GM18519 (cell line): ENCODE measurements at regions not wholly inside any gene's neighbourhood (a gene's known extent, or its start where the extent isn't known, plus 50 kb on each side); places are given as distances from the start of the nearest gene placed in this dataset.
"Not testable (repeated sequence)": the region's sequence is repeated elsewhere in the genome, so short reads cannot be mapped to it uniquely, and the experiment has no call there.

Experiments
- ATAC-seq: cut with Tn5 transposase; IDR thresholded peaks from one replicate; pipeline ENCODE4 v1.9.1; 2021; ENCODE audit warnings: mild to moderate bottlenecking, moderate library complexity; ENCODE audit not compliant: unreplicated experiment, low FRiP score

DNA sequence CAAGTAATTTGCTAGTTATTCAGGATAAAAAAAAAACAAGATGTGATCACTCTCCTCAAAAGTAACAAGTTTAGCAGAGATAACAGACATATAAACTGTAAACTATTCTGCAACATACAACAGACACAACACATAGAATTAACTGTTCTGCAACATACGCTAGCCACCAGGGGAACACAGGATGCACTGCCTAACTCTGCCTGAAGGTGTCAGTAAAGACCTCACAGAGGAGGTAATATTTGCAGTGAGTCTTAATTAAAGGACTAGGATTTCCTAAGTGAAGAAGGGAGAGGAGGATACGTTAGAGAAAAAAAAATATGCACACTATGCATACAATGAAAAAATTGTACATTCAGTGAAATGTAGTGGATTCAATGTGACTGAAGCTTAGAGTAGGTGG is 129.6 kb downstream of the NBPF8 start:
- ATAC-seq: peak; percentile 85

DNA sequence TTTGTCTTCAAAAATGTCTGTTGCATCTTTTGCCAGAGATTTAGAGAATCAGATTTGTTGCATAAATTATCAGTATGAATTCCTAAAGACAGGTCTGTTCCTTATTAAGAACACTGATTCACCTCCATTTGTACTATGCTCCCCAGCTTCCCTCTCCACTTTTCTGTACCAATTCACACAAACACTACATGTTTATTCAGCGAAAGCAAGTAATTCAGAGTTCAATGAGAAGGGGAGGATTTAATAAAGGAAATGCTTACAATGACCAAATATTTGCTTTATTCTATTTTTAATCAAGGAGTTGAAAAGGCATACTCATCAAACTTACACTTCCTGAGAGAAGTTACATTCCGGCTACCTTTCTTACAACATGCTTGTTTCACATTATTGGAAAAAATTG is 135.5 kb downstream of the NBPF8 start:
- ATAC-seq: not testable (repeated sequence)

DNA sequence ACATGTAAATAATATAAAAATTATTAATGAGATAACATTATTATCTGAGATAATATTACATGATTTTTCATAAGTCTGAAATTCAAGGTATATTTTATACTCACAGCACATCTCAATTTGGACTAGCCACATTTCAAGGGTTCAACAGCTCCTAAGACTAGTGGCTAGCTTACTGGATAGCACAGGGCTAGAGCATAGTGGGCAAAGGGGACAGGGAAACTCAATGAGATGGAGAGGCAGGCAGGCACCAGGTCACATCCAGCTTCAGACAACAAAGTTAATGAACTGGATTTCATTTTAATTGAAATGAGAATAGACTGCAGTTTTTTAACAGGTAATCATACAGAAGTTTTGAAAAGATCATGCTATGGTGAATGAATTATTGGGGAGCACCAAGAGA is 137.4 kb downstream of the NBPF8 start:
- not testable (repeated sequence) for ATAC-seq

DNA sequence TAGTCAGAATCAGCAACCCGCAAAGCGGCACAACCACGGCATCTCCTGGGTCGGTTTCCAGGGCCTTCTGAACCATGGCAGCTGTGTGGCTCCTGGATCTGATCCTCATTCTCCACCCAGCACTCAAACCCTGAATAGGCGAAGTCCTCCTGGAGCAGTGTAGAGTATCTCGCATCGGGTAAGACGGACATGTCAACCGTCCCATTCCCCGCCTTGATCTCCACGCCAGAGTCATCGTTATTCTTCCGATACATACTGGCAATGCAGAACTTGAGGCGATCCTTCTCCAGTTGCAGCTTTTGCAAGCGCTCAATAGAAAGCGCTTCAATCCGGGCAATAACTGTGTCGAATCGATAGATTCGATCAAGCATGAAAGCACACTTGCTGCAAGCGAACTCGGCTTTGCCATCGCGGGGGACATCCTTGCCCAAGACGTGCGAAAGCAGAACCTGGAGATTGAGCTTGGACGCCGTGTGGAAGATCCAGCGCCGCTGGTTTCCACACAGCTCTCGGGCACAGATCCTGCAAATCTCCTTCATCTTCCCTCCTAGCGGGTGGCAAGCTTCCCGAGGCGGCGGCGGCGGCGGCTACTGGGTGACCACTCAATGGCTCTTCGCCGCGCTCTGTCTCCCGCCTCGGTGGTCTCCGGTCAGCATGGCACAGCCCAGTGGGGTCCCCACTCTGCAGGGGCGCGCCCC is 142.9 kb downstream of the NBPF8 start:
- ATAC-seq: not testable (repeated sequence)

DNA sequence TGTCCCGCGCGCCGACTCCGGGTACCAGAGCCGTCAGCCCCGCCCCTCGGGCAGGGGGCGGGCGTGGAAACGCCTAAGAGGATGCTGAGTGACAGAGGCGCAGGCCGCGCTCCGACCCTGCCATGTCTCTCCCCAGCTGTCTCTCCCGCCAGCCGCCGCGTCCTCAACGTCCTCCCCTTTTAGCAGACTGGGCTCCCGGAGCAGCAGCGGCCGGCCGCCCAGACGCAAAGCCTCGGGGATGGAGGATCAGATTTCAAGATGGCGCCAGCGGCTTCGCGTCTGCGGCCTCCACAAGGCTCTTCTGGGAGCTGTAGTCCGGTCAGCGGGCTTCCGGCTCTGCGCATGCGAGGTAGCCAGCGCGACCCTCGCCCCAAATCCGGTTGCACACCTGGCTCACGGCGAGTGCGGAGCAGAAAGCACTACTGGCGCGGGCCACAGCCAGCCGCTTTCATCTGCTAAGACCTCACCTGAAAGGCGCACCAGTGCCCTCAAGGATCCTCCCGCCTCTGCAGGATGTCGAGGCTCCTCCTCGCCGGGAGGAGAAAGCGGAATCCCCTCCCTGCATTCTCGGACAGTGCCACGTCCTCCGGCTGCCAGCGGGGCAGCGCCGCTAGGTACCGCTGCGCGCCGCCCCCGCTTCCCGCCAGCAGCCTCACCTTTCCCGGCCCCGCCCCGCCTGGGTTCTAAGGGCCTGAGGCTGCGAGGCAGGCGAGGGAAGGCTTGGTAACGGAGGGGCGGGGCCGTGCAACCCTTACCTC is 143.6 kb downstream of the NBPF8 start:
- ATAC-seq: peak; percentile 67

DNA sequence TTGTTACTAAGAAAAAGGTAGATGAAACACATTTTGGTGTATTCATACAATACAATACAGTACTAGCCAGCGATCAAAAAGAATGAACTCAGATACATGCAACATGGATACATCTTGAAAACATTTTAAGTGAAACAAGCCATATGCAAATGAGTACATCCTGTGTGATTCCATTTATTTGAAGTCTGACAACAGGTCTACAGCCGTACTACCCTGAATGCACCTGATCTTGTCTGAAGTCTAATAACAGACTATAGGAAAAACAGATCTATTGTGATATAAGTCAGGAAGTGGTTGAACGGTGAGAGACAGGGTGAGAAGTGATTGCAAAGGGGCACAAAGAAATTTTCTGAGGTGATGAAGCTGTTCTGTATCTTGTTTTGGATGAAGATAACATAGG is 146.9 kb downstream of the NBPF8 start:
- ATAC-seq: not testable (repeated sequence)

DNA sequence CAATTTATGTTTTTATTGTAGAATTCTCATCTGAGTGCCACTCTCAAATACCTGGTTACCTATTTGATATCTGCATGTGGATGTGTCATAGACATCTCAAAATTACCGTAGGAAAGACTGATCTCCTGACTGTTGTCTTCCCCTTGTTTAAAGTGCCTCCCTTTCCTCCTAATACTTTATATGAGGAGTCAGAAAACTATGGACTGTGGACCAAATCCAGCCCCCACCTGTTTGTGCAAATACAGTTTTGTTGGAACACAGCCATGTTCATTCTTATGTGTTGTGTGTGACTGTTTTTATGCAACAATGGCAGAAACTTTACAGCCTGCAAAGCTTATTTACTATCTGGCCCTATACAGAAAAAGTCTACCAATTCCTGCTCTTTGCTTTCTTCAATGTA is 150.6 kb downstream of the NBPF8 start:
- ATAC-seq: not testable (repeated sequence)

DNA sequence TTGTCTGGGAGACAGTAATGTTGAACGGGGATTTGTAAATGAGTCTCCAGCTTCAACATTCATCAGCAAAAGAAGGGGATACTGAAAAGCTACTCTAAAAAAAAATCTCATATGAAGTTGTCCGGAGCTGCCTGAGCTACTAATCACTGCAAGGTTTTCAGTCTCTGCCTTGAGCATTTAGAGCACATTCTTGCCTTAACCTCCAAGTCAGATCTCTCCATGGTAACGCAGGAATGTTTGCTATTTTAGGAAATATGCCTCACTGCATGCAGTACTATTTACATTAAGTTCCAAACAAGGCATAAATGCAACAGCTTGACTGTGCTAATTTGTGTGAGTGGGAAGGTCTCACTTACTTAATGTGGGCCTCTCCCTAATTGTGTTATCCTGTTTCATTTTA is 152.8 kb downstream of the NBPF8 start:
- not testable (repeated sequence) for ATAC-seq

DNA sequence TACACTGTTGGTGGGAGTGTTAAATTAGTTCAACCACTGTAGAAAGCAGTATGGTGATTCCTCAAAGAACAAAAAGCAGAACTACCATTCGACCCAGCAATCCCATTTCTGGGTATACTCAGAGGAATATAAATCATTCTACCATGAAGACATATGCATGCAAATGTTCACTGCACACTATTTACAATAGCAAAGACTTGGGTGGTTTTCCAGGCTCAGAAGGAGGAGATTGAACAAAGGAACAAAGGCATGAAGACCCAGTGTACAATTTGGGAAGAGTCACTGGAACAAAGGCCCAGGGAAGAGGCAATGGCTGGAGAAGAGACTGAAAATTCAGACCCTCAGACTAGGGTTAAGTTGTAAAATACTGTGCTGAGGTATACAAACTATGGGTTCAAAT is 148.5 kb upstream of the NBPF26 start:
- not testable (repeated sequence) for ATAC-seq

DNA sequence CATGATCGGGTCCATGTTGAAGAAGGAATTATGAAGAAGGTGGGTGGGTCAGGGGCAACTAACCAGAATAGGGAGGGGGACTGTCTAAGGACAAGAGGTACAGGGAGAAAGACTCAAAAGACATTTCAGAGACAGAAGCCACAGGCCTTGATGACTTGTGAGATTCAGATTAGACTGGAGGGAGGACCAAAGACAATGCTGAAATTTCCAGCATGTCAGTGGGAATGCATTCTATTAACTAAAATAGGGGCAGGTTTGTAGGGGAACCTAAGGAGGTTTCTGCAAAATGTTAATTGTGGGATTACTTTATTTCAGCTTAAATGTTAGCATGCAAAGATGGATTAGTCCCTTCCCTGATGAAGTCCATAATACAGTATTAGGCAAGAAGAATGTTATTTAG is 141.6 kb upstream of the NBPF26 start:
- not testable (repeated sequence) for ATAC-seq

DNA sequence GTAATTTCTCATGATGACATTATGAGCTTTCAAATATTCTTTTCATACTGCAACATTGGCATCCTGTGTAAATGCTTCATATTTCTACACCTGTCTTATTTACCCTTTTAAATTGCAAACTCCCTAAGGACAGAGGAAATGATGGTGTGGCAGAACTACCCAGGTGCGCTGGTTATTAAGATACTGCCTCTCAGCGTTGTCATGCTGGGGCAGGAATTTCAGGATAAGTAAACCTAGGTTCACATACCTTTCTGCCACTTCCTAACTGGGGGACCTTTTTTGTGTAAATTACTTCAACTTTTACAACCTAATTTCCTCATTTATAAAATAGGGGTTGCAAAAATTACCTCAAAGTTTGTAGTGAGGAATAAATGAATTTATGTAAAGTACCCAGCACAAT is 137.7 kb upstream of the NBPF26 start:
- ATAC-seq: not testable (repeated sequence)

DNA sequence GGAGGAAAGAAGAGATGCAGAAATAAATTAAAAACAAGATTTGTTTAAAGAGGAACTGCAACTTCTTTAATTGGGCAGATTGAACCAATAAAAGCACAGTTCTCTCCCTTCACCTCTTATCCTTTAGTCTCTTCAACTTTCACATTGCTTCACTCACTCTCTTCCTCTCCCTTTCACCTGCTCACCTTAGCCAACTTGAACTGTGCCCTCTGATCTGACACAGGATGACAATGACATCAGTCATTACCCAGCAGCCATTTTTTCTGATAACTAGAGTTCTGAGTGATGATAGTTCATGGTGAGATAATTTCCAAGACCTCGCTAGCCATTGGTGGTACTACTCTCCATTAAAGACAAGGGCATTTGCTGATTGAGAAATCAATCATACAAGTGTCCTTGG is 134.9 kb upstream of the NBPF26 start:
- not testable (repeated sequence) for ATAC-seq

DNA sequence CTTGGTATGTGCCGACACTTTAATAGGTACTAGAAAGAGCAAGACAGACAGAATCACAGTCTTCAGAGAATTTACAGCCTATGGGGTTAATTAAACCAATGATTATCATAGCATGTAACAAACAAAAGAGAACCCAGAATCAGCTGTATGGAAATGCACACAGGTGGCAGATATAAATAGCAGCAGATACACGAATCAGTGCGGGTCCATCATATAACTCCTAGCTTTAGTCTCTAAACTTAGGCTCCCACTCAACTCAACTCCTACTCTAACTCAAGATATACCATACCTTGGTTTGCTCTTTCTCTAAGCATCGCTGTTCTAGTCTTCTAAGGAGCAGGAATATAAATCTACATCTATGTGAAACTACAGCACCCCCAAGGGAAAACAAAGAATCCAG is 132.0 kb upstream of the NBPF26 start:
- not testable (repeated sequence) for ATAC-seq

DNA sequence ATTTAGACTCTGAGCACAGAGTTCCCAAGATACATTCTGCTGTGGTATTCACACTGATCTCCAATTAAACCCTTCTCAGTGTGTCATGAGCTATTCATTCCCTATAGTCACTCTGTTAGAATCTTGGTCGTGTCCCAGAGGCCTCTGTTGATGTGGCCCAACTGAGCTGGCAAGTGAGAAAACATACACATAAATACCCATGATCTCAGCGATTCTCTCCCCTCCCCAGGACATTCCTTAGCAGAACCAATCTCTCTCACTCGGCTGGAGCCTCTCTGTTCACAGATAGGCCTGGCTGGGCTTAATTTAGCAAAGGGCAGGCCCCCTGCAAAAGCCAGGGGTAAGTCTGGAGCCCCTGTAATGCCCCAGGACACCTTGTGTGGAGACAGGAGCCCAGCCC is 130.8 kb upstream of the NBPF26 start:
- not testable (repeated sequence) for ATAC-seq

DNA sequence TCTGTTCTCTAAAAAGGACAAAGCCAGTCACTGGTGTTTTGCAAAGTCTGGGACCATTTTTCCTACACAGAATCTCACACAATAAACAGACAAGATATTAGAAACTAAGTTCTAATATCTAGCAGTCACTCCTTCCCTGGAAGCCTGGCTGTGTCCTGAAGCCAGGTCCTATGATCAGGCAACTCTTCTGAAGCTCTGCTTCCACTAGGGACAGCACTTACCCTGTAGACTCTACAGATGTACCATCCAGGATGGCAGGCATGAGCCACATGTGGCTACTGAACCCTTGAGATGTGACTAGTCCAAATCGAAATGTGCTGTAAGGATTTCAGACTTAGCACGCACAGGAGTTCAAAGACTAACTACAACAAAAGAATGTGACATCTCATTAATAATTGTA is 130.1 kb upstream of the NBPF26 start:
- not testable (repeated sequence) for ATAC-seq

DNA sequence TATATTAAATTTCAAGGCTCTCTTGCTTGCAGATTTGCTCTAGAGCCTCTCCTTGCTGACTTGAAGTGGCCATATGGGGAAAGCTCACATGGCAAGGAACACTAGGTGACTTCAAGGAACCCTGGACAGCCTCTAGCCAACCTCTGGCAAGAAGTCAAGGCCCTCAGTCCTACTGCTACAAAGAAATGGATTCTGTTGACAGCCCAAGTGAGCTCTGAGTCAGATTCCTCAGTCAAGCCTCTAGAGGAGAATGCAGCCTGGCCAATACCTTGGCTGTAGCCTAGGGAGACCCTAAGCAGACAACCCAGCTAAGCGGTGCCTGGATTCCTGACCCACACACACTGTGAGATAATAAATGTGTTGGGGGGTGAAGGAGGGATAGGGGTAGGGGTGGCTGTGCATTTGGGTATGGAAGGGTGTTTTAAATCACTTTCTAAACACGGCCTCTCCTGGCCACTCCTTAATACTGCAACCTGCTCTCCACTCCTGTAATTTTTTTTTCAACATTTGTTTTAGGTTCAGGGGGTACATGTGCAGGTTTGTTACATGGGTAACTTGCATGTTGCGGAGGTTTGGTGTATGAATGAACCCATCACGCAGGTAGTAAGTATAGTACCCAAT is 125.3 kb upstream of the NBPF26 start:
- not testable (repeated sequence) for ATAC-seq

DNA sequence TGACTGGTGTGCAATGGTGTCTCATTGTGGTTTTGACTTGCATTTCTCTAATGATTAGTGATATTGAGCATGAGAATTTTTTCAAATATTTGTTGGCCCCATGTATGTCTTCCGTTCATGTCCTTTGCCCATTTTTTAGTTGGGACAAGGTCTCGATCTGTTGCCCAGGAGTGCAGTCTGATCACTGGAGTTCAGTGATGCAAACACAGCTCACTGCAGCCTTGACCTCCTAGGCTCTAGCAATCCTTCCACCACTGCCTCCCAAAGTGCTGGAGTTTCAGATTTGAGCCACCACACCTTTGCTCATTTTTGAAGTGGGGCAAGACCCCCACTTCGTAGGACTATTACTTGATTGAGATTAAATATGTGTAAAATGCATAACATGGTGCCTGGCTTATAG is 124.2 kb upstream of the NBPF26 start:
- ATAC-seq: not testable (repeated sequence)

DNA sequence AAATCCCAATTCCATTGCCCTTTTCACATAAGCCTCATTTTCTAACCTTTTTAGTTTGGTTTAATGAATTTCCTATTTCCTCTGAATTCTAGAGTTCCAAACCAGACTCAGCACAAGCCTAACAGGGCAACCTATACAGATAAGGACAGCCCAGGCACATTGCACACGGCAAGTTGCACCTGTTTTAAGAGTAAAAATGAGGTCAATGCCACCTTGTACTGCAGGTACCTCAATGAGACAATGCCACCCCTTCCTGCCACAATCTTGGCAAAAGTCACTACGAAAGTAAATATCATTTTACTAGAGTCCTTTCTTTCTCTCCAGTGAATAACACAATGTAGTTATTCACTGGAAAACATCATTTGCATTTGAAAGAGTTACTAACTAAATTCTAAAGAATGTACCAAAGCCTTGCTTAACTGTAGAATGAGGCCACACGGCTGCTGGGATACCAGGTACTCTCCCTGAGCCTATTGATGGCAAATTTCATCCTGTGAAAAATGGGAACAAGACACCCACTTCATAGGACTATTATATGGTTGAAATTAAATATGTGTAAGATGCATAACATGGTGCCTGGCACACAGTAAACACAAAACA is 123.2 kb upstream of the NBPF26 start:
- not testable (repeated sequence) for ATAC-seq

DNA sequence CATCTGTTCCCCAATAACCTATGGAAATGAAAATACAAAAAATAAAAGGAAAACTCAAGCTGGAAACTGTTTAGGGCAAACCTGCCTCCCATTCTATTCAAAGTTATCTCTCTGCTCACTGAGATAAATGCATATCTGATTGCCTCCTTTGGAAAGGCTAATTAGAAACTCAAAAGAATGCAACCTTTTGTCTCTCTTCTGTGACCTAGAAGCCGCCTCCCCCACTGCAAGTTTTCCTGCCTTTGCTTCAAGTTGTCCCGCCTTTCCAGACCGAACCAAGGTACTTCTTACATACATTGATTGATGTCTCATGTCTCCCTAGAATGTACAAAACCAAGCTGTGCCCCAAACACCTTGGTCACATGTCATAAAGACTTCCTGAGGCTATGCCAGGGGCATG is 115.9 kb upstream of the NBPF26 start:
- not testable (repeated sequence) for ATAC-seq

DNA sequence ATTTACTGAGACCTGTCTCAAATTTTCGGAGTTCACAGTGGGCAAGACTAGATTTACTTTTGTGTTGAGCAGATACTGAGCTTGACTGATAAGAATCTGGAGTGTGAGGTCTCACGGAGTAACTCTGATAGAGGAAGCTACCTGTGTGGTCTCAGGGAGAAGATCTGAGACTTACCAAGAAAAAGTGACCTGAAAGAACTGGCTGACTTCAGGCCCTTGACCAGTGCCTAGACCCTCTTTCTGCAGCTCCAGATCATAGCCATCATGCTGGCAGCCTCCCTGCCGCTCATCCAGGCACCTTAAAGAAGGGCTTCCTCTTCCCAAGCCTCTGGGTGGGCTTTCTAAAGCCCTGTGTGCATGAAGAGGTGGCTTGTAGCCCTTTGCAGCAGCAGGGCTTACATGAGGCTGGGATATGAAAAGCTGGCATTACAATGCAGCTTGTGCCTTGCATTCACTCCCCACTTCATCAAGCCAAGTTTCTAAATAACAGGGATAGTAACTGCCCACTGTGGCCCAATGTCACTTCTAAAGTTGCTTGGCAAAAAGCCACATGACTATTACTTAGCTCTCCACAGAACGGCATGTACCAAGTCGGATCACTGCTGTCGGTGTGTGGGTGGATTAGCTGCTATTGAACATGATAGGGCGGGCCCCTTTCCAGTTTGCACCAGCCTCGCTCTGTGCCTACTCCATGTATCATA is 115.3 kb upstream of the NBPF26 start:
- not testable (repeated sequence) for ATAC-seq
